ENCODE measurements at regions not wholly inside any gene's neighbourhood (a gene's known extent, or its start where the extent isn't known, plus 50 kb on each side); places are given as distances from the start of the nearest gene placed in this dataset.

- Histone ChIP-seq H3K9me3 (replicated peaks) (no peaks in the 10 kb centered on the region), H3K27ac (no peak overlapping the region), H3K4me3 (no peak overlapping the region), H3K4me1 (replicated peaks) (no peaks in the 10 kb centered on the region), H3K27me3 (replicated peaks) (no peaks in the 10 kb centered on the region), H3K36me3 (no peaks in the 10 kb centered on the region)
- no peak for DNase-seq (ENCODE audit: low read depth in 1 of 2, low spot score in 2 of 2)
Observed at GRCh38 chr6:130574146-130574545, 208.3 kb downstream of the TMEM200A start.

GRCh38 chr6:130575557-130575956 is 209.7 kb downstream of the TMEM200A start:
- DNase-seq (ENCODE audit: low read depth in 1 of 2, low spot score in 2 of 2), result no peak
- H3K9me3 ChIP-seq (replicated peaks), result no peaks in the 10 kb centered on the region
- H3K36me3 ChIP-seq, result no peaks in the 10 kb centered on the region
- H3K27me3 ChIP-seq (replicated peaks), result no peaks in the 10 kb centered on the region
- H3K27ac ChIP-seq, result no peak overlapping the region
- no peaks in the 10 kb centered on the region for H3K4me1 ChIP-seq (replicated peaks)
- no peak overlapping the region for H3K4me3 ChIP-seq

- no peaks in the 10 kb centered on the region for H3K27me3 ChIP-seq (replicated peaks)
- H3K9me3 ChIP-seq (replicated peaks), result no peaks in the 10 kb centered on the region
- DNase-seq (ENCODE audit: low read depth in 1 of 2, low spot score in 2 of 2), result no peak
- no peak overlapping the region for H3K27ac ChIP-seq
- no peaks in the 10 kb centered on the region for H3K4me1 ChIP-seq (replicated peaks)
- H3K4me3 ChIP-seq, result no peak overlapping the region
- H3K36me3 ChIP-seq, result no peaks in the 10 kb centered on the region
Observed at GRCh38 chr6:130575971-130576370, 210.2 kb downstream of the TMEM200A start.

DNA sequence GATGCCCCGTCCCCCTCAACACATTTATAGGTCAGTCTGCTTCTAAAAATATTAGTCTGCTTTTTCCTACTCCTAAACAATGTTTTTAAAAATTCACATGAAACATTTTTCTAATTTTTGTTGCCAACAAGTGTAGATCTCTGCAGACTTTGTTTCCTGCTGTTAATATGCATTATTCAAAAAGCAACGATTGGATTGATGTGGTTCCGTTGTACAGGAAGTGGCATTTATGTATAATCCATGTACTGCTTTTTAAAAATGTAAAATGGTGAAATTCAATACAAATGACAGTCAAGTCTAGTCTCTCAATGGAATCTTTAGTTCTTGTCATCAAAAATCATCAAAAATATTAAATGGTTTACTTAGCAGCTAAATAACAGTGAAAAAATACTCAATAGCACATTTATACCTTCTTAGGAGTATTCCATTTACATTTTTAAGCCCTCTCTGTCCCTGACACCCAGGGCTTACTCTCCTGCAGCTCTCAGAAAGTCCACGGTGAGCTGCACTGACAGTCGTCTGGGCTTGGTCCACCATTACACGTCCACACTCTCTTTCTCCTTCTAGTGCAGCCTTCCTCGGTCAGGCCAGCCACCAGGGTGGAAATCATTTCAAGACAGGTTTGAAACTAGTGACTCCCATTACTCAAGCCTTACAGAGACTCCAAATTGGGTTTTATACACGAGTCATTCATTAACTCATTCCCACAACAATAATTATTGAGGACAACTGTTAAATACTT is 211.5 kb downstream of the TMEM200A start:
- Histone ChIP-seq H3K4me3 (no peak overlapping the region), H3K27ac (no peak overlapping the region), H3K27me3 (replicated peaks) (no peaks in the 10 kb centered on the region), H3K9me3 (replicated peaks) (no peaks in the 10 kb centered on the region), H3K4me1 (replicated peaks) (no peaks in the 10 kb centered on the region), H3K36me3 (no peaks in the 10 kb centered on the region)
- no peak for DNase-seq (ENCODE audit: low read depth in 1 of 2, low spot score in 2 of 2)

- H3K4me1 ChIP-seq (replicated peaks), result no peaks in the 10 kb centered on the region
- H3K4me3 ChIP-seq, result no peak overlapping the region
- H3K36me3 ChIP-seq, result no peaks in the 10 kb centered on the region
- no peak overlapping the region for H3K27ac ChIP-seq
- H3K27me3 ChIP-seq (replicated peaks), result no peaks in the 10 kb centered on the region
- DNase-seq (ENCODE audit: low read depth in 1 of 2, low spot score in 2 of 2), result no peak
- H3K9me3 ChIP-seq (replicated peaks), result no peaks in the 10 kb centered on the region
Observed at GRCh38 chr6:130578713-130579112, 212.9 kb downstream of the TMEM200A start.

DNA sequence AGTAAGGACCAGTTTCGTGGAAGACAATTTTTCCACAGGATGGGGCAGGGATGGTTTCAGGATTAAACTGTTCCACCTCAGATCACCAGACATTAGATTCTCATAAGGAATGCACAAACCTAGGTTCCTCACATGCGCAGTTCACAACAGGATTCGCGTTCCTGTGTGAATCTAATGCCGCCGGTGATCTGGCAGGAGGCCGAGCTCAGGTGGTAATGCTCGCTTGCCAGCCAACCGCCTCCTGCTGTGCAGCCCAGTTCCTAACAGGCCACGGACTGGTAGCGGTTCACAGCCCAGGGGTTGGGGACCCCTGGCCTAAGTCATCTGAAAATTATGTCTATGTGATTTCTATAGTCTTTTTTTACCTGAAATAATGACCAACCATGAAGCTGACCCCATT is 217.5 kb downstream of the TMEM200A start:
- DNase-seq (ENCODE audit: low read depth in 1 of 2, low spot score in 2 of 2), result no peak
- Histone ChIP-seq H3K4me3 (no peak overlapping the region), H3K9me3 (replicated peaks) (no peaks in the 10 kb centered on the region), H3K4me1 (replicated peaks) (peaks cover 6% of the 10 kb centered on the region; the same call in 1 of the 2 replicates), H3K36me3 (no peaks in the 10 kb centered on the region), H3K27ac (no peak overlapping the region), H3K27me3 (replicated peaks) (no peaks in the 10 kb centered on the region)

DNA sequence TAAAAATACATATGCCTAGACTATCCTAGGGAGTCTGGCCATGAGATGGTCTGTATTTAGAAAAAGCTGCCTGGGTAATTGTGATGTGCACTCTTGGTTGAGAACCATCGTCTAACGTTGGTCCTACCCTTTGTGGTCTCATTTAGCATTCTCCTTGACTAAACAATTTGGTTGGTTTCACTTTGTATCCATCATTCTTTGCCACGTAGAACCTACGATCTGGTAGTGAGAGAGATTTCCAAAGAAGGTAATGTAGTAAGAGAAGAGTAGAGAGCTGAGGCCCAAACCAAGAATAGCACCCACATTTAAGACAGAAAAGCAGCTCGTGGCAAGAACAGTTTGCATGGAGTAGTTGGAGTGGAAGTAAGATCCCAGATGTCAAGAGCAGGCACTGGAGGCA is 219.8 kb downstream of the TMEM200A start:
- H3K27ac ChIP-seq, result no peak overlapping the region
- no peak overlapping the region for H3K4me3 ChIP-seq
- H3K9me3 ChIP-seq (replicated peaks), result no peaks in the 10 kb centered on the region
- no peaks in the 10 kb centered on the region for H3K27me3 ChIP-seq (replicated peaks)
- peak in 1 of 2 experiments; percentile 10 for DNase-seq (ENCODE audit: low read depth in 1 of 2, low spot score in 2 of 2)
- H3K4me1 ChIP-seq (replicated peaks), result peaks cover 9% of the 10 kb centered on the region; the same call in 1 of the 2 replicates
- H3K36me3 ChIP-seq, result no peaks in the 10 kb centered on the region

GRCh38 chr6:130587778-130588520 is 222.1 kb downstream of the TMEM200A start:
- Histone ChIP-seq H3K4me1 (replicated peaks) (peaks cover 9% of the 10 kb centered on the region; the same call in 1 of the 2 replicates), H3K27me3 (replicated peaks) (no peaks in the 10 kb centered on the region), H3K27ac (no peak overlapping the region), H3K36me3 (no peaks in the 10 kb centered on the region), H3K4me3 (no peak overlapping the region), H3K9me3 (replicated peaks) (no peaks in the 10 kb centered on the region)
- peak in 1 of 2 experiments; percentile 42 for DNase-seq (ENCODE audit: low read depth in 1 of 2, low spot score in 2 of 2)

GRCh38 chr6:130593200-130593599 is 227.4 kb downstream of the TMEM200A start:
- Histone ChIP-seq H3K9me3 (replicated peaks) (no peaks in the 10 kb centered on the region), H3K27me3 (replicated peaks) (no peaks in the 10 kb centered on the region), H3K36me3 (no peaks in the 10 kb centered on the region), H3K4me1 (replicated peaks) (peaks cover 4% of the 10 kb centered on the region; the same call in 1 of the 2 replicates), H3K27ac (no peak overlapping the region), H3K4me3 (no peak overlapping the region)
- no peak for DNase-seq (ENCODE audit: low read depth in 1 of 2, low spot score in 2 of 2)

- Histone ChIP-seq H3K9me3 (replicated peaks) (no peaks in the 10 kb centered on the region), H3K36me3 (no peaks in the 10 kb centered on the region), H3K4me3 (no peak overlapping the region), H3K4me1 (replicated peaks) (no peaks in the 10 kb centered on the region), H3K27ac (no peak overlapping the region), H3K27me3 (replicated peaks) (no peaks in the 10 kb centered on the region)
- no peak for DNase-seq (ENCODE audit: low read depth in 1 of 2, low spot score in 2 of 2)
Observed at GRCh38 chr6:130593948-130594347, 228.1 kb downstream of the TMEM200A start.

GRCh38 chr6:130598021-130598989 is 228.9 kb upstream of the SMLR1 start:
- H3K4me3 ChIP-seq, result no peak overlapping the region
- no peaks in the 10 kb centered on the region for H3K36me3 ChIP-seq
- peaks cover 29% of the 10 kb centered on the region for H3K4me1 ChIP-seq (replicated peaks)
- DNase-seq (ENCODE audit: low read depth in 1 of 2, low spot score in 2 of 2), result peak in 1 of 2 experiments; percentile 6
- no peak overlapping the region for H3K27ac ChIP-seq
- no peaks in the 10 kb centered on the region for H3K9me3 ChIP-seq (replicated peaks)
- no peaks in the 10 kb centered on the region for H3K27me3 ChIP-seq (replicated peaks)

GRCh38 chr6:130600880-130601341 is 226.3 kb upstream of the SMLR1 start:
- Histone ChIP-seq H3K27ac (peak overlapping the region; percentile 93), H3K9me3 (replicated peaks) (no peaks in the 10 kb centered on the region), H3K4me3 (no peak overlapping the region), H3K27me3 (replicated peaks) (no peaks in the 10 kb centered on the region), H3K36me3 (no peaks in the 10 kb centered on the region), H3K4me1 (replicated peaks) (peaks cover 32% of the 10 kb centered on the region)
- DNase-seq (ENCODE audit: low read depth in 1 of 2, low spot score in 2 of 2), result peak in 1 of 2 experiments; percentile 75

- Histone ChIP-seq H3K27me3 (replicated peaks) (no peaks in the 10 kb centered on the region), H3K4me3 (no peak overlapping the region), H3K4me1 (replicated peaks) (peaks cover 32% of the 10 kb centered on the region), H3K36me3 (no peaks in the 10 kb centered on the region), H3K9me3 (replicated peaks) (no peaks in the 10 kb centered on the region), H3K27ac (peak overlapping the region; percentile 93)
- peak; percentile 65 to 83 for DNase-seq (ENCODE audit: low read depth in 1 of 2, low spot score in 2 of 2)
Observed at GRCh38 chr6:130602151-130602770, 224.9 kb upstream of the SMLR1 start.
